DMS153 treated with DMSO at 0.1 percent for 48 hours (cell line): ENCODE measurements at regions not wholly inside any gene's neighbourhood (a gene's known extent, or its start where the extent isn't known, plus 50 kb on each side); places are given as distances from the start of the nearest gene placed in this dataset.

ENCODE experiments used
- DNase-seq: peaks from one replicate; lab custom pipeline; 2025; ENCODE audit not compliant: unreplicated experiment; lab: John Stamatoyannopoulos, UW

DNA sequence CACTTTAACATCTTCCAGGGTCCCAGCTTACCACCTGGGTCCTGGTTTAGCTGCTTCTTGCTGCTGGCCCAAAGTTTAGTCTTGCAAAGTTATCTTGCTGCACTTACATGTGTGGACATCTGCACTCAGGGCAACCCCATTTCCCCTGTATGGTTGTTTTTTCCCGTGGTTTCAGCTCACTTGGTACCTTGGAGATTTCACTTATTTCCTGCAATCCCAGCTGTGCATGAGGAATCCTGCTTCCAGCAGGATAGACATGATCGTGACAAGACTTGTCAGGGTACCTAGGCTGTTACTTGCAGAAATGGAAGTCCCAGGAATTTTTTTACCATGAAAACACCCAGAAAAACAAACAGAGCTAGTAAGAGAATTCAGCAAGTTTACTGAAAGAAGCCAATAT, 95.9 kb upstream of the LEP start:
- no peak for DNase-seq

DNA sequence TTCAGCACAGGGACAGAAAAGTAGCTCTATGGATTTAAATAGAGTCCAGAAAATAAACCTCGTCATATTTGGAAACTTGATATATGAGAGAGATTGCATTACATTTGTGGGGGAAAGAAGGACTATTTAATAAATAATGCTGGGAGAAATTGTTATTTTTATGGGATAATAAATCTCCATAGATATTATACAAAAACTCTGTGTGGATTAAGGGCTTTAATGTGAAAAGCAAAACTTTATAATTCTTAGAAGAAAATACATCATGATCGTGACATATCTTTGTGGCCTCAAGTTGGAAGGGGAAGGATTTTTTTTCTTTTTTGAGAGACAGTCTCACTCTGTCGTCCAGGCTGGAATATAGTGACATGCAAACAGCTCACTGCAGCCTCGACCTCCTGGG, 95.0 kb upstream of the LEP start:
- no peak for DNase-seq

DNA sequence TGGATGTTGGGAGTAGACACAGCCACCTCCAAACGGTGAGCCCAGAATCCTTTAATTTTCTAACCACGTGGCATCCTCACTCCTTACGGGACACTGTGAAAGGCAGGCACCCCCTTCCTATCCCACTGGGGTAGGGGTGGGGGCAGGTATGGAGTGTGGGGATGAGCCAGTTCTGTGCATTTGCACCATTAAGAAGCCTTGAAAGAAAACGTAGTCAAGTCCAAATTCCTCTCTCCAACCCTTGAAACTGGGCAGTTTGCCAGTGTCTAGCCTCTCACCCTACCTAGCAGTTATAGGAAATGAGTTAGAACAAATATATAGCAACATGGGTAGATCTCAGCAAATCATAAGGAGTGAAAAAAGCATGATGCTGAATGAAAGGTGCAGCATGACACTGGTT, 92.4 kb upstream of the LEP start:
- DNase-seq: peak; percentile 43

DNA sequence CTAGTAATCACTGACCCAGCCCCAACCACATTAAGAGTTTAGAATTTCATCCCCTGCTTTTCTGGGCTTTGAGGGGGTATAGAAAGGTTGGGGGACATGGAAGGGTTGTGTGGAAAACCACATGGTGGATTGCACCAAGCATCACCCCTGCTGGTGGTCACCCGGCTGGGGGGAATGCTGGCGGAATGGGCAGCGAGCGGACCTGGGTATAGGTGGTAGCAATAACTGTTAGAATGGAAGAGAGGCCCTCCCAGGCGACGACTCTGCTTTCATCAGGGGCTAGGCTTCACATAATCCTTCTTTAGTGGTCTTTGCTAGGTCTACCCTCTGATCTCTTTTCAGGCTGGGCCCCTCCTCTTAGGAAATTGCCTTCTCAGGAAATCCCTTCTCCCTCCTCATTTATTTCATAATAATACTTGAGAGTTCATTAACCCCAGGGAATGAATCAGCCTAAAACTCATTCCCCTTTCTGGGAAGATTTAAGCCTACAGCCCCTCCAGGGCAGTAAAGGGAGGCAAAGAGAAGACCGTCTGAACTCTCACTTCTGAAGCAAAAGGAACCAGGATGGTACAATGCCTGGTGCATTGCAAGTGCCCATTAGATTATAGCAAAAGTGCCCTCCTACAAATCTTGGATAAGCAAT, 90.7 kb upstream of the LEP start:
- DNase-seq: no peak

DNA sequence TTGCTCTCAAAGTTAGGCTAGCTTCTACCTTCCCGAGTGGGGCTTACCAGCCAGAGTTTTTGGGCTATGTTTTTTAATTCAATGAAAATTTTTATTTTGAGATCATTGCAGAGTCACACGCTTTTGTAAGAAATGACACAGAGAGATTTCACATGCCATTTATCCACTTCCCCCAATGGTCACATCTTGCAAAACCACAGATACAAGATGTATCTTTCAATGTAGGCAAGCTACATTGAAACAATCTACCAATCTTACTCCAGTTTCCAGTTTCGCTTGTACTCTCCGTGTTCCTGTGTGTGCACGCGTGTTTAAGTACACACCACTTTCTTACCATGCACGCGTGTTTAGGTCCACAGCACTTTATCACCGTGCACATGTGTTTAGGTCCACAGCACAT, 89.4 kb upstream of the LEP start:
- DNase-seq: no peak

DNA sequence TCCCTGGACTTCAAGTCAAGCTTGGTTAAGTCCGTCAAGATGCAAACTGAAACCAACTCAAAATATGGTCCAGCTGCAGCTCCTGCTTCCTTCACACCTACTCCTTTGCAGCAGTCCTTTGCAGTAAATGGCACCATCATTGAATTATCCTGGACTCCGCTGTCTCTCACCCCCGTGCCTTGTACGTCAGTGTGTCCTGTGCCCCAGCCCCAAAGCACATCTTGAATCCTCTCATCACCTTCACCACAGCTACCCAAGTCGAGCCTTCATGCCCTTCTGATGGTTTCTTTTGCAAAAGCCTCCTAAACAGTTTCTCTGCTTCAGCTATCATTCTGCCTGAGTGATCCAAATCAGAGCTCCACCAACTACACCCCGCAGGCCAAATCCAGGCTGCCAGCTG, 88.4 kb upstream of the LEP start:
- no peak for DNase-seq

DNA sequence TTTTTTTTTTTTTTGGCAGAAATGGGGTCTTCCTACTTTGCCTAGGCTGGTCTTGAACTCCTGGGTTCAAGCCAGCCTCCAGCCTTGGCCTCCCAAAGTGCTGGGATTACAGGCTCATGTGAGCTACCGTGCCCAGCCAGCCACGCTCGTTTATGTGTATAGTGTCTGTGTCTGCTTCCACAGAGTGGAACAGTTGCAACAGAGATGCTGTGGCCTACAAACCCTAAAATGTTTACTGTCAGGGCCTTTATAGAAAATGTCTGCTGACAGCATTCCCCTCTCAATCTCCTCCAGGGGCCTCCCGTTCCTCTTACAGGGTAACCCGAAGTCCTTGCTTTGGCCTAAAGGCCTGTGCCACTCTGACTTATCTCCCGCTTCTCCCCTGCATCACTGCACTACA, 87.6 kb upstream of the LEP start:
- DNase-seq: no peak

DNA sequence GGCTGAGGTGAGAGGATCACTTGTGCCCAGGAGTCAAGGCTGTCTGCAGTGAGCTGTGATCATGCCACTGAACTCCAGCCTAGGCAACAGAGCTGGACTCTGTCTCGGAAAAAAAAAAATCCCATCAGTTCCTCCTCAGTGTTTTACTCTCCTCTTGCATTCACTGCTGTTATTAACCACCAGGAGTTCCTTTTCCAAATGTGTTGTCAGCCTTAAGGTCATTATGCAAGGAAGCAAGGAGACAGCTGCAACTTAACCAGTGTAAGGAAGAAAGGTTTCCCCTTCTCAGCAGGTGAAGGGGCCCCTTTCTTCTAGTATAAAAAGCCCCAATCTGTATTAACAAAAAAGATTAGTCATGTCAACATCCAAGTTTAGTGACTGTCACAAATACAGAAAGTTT, 86.6 kb upstream of the LEP start:
- DNase-seq: no peak

DNA sequence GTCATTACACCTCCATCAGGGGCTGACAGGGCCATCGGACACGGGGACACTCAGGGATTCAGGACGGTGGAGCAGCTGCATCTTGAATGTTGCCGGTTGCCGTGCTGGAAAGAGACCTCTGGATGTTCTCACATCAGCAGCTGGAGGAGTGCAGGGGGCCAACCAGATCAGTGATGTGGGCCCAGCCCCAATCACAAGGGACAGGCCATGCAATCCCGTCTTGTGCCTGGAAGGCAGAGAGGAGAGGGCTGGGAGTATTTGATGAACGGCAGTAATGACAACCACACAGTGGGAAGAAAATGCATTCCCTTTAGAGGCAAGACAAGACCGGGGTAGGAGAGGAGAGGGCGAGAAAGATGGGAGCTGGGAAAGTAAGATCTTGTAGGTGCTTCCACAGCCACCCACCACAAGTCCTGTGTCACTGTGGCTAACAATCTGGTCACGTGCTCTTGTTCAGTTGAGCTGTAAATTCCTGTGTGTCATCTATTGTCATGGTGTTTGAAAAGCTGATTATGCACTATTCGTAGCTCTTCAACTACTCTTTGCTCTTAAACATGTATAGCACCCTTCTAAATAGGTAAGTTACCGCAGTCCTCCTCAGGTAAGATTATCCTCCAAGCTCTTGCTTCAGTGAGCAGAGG, 85.9 kb upstream of the LEP start:
- no peak for DNase-seq

DNA sequence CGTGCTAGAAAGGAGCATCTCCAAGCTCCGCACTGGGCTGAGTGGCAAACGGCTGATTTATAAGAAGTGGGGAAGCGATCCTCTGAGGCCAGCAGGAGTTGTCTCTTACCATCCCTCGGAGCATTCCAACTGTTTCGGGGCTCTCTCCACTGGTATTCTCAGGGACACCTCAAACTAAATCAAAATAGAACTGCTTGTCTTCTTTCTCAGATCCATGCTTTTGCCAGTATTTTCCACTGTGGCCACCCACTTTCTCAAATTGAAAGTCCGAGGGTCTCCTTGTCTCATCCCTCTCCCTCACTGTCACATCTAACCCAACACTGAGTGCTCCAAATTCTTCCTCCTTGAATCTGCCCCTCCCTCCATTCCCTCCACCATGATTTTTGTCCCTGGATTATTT, 83.2 kb upstream of the LEP start:
- no peak for DNase-seq

DNA sequence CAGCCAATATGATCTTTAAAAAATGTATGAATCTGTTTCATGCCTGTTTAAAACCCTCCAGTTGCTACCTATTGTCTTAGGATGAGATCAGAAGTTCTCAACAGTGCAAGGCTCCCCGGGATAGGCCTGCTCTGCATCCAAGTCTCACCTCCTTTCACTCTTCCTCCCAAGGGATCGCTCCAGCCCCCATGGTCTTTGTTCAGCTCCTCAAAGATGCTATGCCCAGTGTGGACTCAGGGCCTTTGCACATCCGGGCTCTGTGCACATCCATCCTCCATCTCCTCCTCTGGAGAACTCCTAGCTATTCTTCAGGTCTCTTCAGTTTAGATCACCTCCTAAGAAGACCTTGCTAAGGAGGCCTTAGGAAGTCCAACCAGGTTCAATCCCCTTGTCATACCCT, 82.7 kb upstream of the LEP start:
- no peak for DNase-seq

DNA sequence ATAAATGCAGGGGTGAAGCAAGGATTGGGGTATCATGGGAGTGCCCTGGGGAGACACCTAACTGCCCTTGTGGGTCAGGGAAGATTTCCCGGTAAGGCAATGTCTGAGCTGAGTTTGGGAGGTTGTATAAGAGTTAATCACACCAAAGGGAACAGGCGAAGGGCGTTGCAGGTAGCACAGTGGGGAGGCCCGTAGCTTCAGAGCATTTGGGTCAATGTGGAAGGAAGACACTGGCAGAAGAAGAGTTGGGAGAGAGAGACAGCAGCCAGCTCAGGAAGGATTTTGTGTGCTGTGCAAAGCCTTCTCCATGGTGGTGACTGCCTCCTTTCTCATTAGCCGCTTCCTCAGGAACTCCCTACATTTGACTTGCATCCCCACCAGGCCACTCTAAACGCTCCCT, 80.8 kb upstream of the LEP start:
- no peak for DNase-seq

DNA sequence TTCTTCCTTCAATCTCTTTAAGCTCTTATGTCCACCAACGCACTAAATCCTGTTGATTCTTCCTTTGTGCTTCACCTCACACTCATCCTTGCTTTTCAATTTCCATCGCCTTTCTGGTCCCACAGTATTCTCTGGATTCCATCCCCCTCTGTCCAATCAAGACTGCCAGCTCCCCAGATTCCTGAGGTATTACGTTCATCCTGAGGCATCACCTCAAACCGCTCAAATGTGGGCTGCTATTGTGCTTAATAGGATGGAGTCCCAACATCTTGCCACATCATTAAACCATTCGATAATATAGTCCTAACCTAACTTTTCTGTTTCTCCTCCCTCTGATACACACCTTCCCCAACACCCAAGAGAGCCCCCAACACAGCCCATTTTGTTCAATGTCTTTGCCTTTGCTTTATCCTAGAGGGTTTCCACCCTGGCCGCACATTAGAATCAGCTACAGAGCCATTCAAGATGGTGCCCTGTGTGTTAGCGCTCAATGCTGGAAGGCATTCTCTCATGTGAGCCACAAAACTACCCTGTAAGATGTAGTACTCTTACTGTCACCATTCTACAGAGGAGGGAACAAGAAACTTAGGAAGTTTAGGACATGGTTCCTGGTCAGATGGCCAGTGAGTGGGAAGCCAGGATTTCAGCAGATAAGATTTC, 79.5 kb upstream of the LEP start:
- DNase-seq: no peak

DNA sequence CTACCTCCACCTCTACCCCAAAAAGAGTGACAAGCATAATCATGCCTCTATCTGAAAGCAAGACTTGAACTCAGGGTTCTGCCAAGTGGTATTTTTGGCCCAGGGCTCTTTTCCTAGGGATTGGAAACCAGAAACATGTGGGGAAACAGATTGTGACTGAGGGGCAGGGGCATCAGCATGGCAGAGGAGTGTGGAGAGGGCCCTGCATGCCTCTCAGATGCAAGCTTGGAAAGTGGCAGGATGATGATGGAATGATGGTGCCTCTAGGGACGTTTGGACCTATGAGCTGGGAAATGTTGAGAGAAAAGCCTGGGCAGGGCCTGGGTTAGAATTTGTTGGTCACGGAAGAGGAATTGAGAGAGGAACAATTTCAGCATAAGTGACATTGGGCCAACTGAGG, 78.4 kb upstream of the LEP start:
- DNase-seq: no peak

DNA sequence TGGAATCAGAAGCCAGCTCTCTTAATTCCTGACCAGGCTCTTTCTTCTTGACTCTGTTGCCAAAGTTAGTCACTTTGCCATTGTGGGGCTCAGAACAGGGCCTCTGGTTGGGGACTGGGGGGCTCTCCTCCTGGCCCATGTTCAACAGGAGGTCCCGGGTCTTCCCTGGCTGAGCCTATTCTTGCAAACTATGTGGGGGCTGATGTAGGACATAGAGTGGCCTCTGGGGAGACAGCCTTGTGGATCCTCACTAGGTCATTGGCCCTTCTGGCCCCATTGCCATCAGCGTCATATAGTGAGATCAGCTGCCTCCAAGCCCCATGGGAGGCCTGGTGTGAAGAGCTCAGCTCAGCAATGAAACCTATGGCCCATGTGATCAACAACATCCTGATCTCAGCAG, 77.6 kb upstream of the LEP start:
- DNase-seq: no peak

DNA sequence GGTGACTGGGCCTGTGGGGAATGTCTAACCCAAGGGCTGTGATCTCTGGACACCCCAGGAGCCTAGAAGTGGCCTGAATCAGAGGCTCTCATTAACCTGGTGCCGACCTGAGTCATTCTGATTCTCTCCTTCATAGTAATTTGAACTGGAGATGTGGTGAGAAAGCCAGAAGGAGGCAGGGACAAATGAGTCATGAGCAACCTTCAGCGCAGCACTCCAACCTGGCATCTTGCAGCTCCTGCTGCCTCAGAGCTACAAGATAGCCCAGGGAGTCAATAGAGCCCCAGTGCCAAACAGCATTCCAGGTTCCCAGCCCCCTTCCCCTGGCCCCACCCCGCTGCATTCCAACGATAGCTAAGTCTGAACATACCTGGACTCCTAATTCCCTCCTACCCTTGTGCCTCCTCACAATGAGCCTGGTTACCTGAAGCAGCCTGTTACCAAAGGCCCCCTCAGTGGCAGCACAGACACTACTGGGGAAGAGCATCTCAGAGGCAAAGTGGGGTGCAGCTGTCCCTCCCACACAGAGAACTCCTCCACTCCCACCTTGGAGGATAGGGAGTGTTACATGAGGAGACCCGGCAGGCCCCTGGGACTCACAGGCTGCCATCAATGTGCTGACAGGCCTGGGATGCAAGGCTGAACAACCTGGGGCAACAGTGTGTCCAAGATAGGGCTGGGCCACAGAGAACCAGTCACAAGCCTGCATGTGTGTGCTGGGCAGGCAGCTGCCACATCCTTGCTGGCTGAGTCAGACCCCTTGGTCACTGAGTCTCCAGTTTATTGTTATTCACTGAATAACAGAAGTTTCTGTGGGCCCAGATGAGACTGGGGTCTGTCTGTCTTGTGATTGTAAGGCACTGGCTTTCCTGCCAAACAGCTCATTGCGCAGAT, 76.8 kb upstream of the LEP start:
- no peak for DNase-seq

DNA sequence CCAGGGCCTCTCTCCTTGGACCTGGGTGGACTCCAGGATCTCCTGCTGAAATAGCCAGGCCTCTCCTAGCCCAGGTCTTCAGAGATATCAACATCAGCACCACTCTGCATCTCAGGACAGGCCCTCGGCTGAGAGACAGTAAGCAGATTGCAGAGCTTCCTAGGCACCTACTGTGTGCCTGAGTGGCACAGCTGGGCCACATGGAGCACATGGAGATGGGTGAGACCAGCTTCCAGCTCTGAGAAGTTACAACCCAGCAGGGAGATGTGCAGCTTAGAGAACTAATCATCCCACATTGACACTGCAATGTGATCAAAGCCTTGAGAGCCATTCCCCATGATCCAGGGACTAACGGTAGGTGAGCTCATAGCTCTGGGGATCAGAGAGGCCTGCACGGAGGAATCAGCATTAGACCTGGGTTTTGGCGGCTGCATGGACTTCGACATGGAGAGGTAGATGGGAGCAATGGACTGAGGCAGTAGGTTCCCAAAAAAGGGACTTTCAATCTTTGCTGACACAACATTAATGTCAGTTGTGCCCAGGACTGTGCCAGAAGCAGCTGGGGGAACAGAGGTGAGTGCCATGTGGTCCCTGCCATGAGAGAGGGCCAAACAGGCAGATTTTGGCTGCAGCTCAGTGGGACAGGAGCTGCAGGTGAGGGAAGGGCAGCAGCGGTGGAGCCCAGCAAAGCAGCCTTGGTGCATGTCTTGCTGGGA, 76.0 kb upstream of the LEP start:
- no peak for DNase-seq

DNA sequence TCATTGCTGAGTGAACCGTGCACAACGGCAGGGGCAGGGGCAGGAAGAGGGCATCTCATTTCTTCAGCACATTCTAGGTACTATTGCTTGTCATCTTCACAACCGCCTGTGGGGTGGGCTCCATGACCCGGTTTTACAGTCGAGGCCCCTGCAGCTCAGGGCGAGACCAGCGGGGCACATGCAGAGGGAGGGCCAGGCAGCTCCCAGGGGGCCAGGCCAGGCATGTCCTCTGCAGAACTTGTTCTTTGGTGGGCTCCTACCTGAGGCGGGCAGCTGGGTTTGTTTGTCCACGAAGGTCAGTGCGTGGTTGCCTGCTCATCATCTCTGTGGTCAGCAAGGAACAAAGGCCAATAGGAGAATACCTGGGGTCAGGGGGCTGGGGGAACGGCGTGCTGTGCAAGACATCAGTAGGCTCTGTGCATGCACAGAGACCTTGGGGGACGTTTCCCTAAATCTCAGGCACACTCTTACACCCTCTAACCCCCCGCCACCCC, 75.1 kb upstream of the LEP start:
- no peak for DNase-seq

DNA sequence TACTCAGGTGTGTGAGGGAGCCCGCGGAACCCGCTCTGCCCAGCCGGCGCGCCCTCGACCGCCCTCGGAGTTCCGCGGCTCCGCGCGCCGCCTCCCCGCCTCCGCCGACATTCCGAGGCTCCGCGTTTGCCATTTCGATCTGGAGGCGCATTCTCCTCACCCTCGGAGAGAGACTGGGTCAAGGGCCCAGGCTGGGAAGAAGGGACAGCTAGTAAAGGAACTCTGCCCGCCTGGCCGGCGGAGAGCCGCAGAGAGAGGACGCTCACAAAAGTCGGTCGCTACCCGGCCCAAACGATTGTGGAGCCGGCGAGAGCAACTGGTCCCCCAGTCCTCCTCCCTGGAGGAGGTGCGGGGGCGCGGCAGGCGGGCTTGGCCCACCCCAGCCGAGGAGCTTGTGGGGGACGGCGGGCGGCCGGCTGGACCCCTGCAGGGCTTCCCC, 74.5 kb upstream of the LEP start:
- DNase-seq: no peak

DNA sequence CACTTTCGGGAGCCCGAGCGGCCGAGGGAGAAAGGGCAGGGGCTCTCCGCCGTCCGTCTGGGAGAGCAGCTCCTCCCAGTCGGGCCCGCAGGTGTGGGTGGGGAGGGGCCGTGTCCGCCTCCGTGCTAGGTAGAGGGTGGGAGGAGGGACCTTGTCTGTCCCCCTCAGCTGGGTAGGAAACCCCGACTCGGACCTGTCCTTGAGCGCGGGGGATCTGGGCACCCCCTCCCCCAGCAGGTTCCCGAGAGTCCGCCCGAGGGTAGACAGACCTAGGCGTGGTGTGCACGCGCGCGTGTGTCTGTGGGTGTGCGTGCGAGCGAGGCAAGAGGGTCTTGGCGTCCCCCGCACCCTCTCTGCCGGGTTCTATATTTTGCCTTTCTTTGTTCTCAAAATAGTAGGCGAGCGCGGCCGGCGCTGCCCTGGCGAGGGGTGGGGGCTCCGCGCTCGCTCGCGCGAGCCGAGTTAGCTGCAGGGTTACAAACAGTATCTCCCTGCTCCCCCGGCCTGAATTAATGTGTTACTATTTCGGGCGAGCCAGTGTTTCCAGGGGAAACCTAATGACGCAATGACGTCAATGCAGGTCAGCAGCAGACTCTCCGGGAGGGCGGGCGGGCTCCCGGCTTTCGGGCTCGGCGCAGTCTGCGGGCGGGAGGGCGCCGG, 73.9 kb upstream of the LEP start:
- no peak for DNase-seq
